SU-DHL-6 (cell line): ENCODE measurements at regions not wholly inside any gene's neighbourhood (a gene's known extent, or its start where the extent isn't known, plus 50 kb on each side); places are given as distances from the start of the nearest gene placed in this dataset.

ENCODE experiments used
- EZH2phosphoT487 ChIP-seq: fragments of 200-600 bp; sonication (generic), shearing (Covaris generic); conservative IDR thresholded peaks from 2 replicates; pipeline ENCODE4 v1.6.1; 2018; ENCODE audit warnings: mild to moderate bottlenecking, antibody characterized with exemption, low read length, moderate library complexity, mixed read lengths
- TF ChIP-seq, protein P1 (sequence below): fragments of 200-600 bp; sonication (generic); IDR thresholded peaks from one replicate; pipeline ENCODE4 v1.5.1; 2017; ENCODE audit warnings: antibody characterized with exemption, mild to moderate bottlenecking, low read length, moderate library complexity; ENCODE audit not compliant: insufficient read depth, poor library complexity, severe bottlenecking

DNA sequence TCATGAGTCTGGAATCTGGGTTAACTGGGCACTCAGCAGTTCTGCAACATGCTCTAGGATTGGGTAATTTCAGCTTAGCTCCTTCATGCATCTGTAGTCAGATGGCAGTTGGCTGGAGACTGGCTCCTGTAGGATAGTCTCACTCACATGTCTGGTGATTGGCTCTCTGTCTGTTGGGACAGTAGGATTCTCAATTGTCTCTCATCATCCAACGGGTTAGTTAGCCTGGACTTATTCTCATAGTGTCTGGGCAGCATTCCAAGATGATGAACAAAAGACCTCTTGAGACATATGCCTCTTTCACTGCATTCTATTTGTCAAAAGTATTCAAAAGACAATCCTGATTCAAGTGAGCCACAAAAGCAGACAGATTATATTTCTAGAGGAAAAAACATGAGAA lies 795.6 kb upstream of the GALNTL6 start:
- TF ChIP-seq EZH2phosphoT487 = no peak
- TF ChIP-seq, protein P1, sequence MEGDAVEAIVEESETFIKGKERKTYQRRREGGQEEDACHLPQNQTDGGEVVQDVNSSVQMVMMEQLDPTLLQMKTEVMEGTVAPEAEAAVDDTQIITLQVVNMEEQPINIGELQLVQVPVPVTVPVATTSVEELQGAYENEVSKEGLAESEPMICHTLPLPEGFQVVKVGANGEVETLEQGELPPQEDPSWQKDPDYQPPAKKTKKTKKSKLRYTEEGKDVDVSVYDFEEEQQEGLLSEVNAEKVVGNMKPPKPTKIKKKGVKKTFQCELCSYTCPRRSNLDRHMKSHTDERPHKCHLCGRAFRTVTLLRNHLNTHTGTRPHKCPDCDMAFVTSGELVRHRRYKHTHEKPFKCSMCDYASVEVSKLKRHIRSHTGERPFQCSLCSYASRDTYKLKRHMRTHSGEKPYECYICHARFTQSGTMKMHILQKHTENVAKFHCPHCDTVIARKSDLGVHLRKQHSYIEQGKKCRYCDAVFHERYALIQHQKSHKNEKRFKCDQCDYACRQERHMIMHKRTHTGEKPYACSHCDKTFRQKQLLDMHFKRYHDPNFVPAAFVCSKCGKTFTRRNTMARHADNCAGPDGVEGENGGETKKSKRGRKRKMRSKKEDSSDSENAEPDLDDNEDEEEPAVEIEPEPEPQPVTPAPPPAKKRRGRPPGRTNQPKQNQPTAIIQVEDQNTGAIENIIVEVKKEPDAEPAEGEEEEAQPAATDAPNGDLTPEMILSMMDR = no peak
